ENCODE measurements at regions not wholly inside any gene's neighbourhood (a gene's known extent, or its start where the extent isn't known, plus 50 kb on each side); places are given as distances from the start of the nearest gene placed in this dataset.

- no peak for TF ChIP-seq CTCF (IDR thresholded peaks at IDR 0.05)
- no peak for TF ChIP-seq ZFX (IDR thresholded peaks at IDR 0.05; ENCODE audit: borderline replicate concordance)
- H3K27ac ChIP-seq, result no peak overlapping the region
Observed at GRCh38 chr14:101471723-101472517, 89.4 kb upstream of the DIO3 start.

- TF ChIP-seq CTCF (IDR thresholded peaks at IDR 0.05) (no peak), ZFX (IDR thresholded peaks at IDR 0.05; ENCODE audit: borderline replicate concordance) (no peak)
- H3K27ac ChIP-seq, result no peak overlapping the region
Observed at GRCh38 chr14:101472518-101472849, 88.8 kb upstream of the DIO3 start.

- no peak for TF ChIP-seq ZFX (IDR thresholded peaks at IDR 0.05; ENCODE audit: borderline replicate concordance)
- TF ChIP-seq CTCF (IDR thresholded peaks at IDR 0.05), result no peak
- H3K27ac ChIP-seq, result no peak overlapping the region
Observed at GRCh38 chr14:101473045-101473729, 88.1 kb upstream of the DIO3 start.

- H3K27ac ChIP-seq, result no peak overlapping the region
- no peak for TF ChIP-seq ZFX (IDR thresholded peaks at IDR 0.05; ENCODE audit: borderline replicate concordance)
- TF ChIP-seq CTCF (IDR thresholded peaks at IDR 0.05), result no peak
Observed at GRCh38 chr14:101473795-101474562, 87.3 kb upstream of the DIO3 start.

- TF ChIP-seq CTCF (IDR thresholded peaks at IDR 0.05) (no peak), ZFX (IDR thresholded peaks at IDR 0.05; ENCODE audit: borderline replicate concordance) (no peak)
- H3K27ac ChIP-seq, result no peak overlapping the region
Observed at GRCh38 chr14:101474563-101475455, 86.5 kb upstream of the DIO3 start.

GRCh38 chr14:101475456-101476257, 85.6 kb upstream of the DIO3 start:
- TF ChIP-seq ZFX (IDR thresholded peaks at IDR 0.05; ENCODE audit: borderline replicate concordance) (no peak), CTCF (IDR thresholded peaks at IDR 0.05) (no peak)
- no peak overlapping the region for H3K27ac ChIP-seq

Data from 22Rv1 (cell line).